COR-L47 (cell line): ENCODE measurements at regions not wholly inside any gene's neighbourhood (a gene's known extent, or its start where the extent isn't known, plus 50 kb on each side); places are given as distances from the start of the nearest gene placed in this dataset.
"Not testable (repeated sequence)": the region's sequence is repeated elsewhere in the genome, so short reads cannot be mapped to it uniquely, and the experiment has no call there.

Experiments
- DNase-seq: peaks from one replicate; lab custom pipeline; 2025; lab: John Stamatoyannopoulos, UW

DNA sequence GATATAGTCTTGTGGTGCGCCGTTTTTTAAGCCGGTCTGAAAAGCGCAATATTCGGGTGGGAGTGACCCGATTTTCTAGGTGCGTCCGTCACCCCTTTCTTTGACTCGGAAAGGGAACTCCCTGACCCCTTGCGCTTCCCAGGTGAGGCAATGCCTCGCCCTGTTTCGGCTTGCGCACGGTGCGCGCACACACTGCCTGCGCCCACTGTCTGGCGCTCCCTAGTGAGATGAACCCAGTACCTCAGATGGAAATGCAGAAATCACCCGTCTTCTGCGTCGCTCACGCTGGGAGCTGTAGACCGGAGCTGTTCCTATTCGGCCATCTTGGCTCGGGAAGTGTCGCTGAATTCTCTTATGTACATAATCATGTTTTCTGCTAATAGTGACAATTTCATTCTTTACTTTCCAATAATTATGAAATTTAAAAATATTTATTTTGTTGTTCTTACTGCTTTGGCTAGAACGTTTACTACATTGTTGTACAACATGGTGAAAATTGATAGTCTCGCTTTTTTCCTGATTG lies 61.2 kb upstream of the MINDY3 start:
- not testable (repeated sequence) for DNase-seq

DNA sequence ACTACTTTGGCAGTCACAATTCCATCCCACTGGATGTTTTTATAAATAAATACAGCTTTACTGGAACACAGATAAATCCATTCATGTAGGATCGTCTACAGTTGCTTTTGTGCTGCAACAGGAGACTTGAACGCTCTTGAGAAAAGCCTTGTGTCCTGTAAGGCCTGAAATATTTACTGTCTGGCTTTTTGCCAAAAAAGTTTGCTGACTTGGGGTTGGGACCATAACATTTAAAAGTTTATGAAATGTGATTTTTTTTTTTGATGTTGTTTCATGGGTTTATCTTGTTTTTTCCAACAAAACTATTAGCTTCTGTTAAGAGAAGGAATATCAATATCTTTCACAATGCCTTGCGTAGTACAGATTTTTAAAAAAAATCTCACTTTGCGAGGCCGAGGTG lies 71.1 kb upstream of the MINDY3 start:
- DNase-seq = no peak

DNA sequence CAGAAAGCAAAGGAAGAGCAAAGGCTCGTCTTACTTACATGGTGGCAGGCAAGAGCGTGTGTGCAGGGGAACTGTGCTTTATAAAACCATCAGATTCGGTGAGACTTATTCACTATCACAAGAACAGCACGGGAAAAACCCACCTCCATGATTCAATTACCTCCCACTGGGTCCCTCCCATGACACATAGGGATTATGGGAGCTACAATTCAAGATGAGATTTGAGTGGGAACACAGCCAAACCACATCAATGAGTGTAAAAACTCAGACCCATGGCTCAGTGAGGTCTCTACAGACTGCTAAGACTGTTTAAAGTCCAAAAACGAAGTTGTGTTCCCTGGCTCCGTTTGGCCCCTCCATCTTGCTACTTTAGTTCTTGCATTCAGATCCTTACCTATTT lies 79.2 kb upstream of the MINDY3 start:
- not testable (repeated sequence) for DNase-seq

DNA sequence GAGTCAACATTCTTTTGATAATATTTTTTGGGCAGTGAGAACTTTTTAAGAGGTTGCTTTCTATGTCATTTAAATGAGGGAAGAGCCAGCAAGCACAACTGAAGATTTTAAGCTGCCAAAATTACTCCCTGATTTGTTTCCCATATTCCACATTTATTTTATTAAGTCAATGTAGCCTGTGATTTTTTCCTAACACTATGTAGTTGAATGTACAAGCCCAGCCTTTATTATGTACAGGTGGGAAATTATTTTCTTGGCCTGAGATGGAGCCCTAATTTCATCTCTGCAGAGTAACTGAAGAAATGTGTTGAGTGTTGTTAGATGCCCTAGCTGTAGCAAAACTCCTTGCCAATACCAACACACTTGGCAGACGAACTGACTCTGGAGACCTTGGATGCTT lies 83.1 kb upstream of the MINDY3 start:
- DNase-seq = no peak

DNA sequence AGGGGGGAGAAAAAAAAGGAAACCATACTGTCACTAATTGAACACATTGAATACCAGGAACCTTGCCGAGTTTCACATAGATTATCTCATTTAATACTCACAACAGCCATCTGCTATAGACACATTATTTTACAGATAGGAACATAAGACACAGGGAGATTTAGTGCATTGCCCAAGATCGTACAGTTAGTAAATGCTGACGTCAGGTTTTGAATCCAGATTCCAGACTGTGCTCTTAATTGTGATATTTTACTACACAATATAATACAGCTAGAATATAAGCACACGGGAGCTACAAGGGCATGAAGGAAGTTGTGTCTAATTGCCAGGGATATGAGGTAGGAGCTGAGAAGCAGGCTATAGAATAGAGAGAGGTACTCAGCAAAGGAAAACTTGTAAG lies 93.9 kb upstream of the MINDY3 start:
- DNase-seq = no peak

DNA sequence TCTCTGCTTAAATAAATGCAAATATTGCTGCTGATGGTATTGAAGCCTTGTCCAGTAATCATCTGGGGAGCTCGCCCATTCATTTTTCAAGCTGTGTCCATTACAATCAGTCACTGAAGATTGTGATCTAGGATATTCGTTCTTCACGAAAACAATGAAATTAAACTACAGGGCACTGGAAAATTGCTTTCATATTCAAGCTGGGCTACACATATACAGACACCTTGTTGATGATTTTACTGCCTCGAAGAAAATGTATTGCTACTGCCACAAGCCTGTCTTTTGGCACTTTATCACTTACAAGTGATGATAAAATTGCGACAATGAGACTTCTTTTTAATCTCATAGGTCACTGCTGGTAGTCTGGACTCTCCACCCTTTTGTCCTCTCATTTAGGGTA lies 100.0 kb upstream of the MINDY3 start:
- DNase-seq = no peak

DNA sequence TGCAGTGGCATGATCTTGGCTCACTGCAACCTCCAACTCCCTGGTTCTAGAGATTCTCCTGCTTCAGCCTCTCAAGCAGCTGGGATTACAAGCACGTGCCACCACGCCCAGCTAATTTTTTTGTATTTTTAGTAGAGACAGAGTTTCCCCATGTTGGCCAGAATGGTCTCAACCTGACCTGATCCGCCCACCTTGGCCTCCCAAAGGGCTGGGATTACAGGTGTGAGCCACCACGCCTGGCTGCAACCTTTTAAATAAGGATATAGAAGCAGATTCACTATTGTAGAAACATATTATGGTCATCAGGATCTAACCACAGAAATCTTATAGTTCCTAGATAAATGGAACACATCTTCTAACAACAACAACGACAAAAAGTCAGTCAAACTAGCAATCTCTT lies 112.4 kb upstream of the MINDY3 start:
- not testable (repeated sequence) for DNase-seq

DNA sequence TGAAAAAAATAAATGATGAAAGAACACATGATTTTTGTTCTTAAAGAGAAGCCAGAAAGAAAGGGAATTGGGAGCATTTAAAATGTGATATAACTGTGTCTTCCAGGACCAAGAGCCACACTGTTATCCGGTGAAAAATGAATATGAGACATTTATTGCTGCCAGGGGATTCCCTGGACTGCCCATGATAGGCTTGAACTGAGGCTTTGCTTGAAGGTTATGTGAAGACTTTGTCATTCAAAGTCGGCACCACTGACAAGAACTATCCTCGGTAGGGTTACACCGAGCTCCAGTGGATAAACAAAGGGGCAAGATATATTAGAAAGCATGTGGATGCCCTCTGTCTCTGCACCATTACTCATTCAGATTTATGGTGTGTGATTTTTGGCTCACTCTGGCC lies 125.4 kb upstream of the MINDY3 start:
- DNase-seq = no peak

DNA sequence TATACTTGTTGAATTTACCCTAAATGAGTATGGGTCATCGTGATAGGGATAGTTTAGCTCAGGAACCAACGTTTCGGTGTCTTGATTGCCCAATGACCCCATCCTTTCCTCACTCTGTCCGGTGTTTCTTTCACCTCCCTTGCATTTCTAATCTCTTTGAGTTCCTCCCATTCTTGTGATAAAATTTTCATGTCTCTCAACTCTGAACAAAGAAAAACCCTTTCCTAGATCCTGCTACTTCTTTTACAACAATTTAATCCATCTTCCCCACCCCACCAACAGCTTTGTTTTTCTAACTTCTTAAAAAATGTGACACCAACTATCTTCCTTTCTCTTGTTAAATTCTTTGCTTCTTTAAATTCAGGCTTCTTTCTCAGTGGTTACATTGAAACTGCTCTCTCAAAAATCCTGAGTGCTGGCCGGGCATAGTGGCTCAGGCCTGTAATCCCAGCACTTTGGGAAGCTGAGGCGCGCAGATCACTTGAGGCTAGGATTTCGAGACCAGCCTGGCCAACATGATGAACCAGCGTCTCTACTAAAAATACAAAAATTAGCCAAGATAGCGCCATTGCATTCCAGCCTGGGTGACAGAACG lies 130.3 kb upstream of the MINDY3 start:
- DNase-seq = no peak

DNA sequence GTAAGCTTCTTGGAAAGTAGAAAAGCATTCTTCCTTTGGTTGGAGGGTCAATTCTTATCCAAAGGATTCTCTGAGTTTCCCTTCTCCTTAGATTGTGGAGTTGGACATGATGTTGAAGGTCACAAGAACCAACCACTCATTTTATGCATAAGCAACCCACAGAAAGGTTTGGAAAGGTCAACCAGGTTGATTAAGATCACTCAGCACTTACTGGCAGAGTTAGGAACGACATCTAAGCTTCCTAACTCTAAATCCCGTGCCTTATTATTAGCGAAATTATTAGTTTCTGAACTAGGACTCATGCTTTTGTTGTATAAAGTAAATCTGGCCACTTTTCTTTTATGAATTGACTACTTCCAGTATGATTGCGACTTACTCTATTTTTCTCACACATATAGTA lies 137.0 kb upstream of the MINDY3 start:
- no peak for DNase-seq

DNA sequence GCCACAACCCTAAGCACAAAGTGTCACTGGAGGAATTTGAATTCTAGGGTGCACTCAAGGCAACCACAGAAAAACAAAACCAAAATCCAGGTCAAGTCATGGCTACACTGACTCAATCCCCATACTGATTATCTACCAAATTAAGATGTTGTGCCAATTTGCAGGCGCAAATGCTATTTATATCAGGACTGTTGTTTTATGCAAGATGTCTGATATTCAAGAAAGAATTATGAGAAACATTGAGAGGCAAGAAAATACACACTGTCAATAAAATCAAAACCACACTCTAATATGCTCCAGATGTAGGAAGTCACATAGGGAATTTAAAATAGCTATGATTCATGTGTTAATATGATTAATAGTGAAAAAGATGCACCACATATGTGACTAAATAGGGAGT lies 141.3 kb upstream of the MINDY3 start:
- no peak for DNase-seq

DNA sequence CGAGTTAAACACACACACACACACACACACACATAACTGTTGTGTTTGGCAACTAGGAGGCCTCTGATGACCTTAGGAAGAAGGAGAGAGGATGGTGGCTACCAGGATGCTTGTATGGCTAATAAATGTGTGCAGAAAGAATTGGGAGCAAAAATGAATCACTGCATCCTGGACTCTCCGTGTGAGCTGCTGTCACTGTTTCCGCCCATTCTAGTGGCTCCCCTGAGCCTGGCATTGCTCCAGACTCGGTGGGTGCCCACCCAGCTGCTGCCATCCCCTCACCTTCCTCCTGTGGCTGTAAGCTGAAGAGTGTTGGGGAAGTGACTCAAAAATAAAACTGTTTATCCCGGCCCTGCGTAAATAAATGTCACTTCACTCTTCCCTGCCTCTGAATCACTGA lies 149.5 kb upstream of the MINDY3 start:
- DNase-seq = no peak

DNA sequence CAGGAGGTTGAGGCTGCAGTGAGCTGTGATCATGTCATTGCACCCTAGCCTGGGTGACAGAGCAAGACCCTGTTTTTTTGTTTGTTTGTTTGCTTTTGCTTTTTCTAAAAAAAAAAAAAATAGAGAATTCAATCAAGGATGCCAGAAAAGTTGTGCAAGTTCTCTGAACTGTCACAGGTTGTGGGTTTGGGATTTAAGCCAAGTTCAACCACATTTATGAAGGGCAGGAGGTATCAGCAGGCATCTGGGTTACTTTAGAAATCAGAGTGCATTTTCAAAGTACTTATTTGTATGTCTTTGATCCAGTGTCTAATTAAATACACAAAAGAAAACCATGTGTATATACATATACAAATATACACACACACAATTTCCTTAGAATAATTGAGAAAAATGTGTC lies 151.2 kb upstream of the MINDY3 start:
- no peak for DNase-seq

DNA sequence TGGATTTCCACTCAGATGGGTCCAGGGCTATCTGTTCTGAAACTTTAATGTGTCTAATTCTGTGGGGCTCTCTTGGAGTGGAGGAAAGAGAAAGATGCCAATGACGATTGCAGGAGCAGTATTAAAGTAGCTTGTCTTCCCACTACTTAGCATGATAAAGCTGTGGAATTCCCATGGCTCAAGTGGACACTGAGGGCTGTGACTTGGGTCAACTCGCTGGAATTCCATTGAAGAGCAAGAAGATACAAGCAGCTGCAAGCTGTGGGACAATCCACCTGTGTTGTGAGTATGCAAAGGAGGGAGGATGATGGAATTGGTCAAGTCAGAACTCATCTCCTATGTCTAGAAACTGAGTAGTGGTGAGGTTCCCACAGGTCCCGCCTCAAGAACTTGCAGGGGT lies 154.2 kb upstream of the MINDY3 start:
- no peak for DNase-seq

DNA sequence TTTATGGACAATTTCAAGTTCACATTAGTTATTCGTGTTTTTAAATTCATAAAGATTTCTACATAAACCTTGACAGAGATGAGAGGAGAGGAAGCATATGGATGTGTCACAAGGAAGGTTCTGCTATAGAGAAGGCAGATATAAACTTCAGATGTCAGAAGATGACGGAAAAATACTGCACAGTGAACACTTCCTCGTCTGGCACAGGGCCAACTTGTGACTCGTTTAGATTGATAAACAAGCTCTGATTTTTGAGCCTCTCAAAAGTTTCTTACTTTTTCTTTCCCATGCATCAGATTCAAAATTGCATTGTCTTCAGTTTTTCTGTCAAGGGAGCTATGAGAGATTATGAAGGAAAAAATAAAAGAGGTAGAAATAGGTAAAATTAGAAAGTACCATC lies 156.4 kb upstream of the MINDY3 start:
- no peak for DNase-seq

DNA sequence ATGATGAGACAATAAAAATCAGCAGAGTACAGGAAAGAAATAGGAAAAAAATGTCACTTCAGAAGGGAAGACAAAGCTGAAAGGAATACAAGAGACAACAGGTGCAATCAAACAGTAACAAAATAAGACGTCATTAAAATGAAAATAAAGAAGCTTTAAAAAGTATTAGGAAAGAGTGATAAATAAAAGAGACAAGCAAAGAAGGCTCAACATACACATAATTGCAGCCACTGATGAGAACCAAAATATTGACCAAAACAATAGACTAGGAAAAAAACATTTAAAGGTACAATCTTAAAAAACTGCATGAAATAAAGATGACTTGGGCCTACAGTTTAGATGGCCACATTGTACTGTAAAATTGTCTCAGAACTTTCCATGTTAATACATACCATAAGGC lies 160.5 kb upstream of the MINDY3 start:
- no peak for DNase-seq

DNA sequence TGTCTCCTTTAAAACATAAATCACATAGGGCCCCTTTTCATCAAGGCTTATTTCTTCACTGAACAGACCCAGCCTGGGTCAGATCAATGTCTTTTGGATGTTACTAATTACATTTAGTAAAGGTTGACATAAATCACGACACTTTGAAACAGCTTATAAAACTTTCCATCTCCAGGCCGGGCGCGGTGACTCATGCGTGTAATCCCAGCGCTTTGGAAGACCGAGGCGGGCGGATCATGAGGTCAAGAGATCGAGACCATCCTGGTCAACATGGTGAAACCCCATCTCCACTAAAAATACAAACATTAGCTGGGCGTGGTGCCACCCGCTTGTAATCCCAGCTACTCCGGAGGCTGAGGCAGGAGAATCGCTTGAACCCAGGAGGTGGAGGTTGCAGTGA lies 166.5 kb upstream of the MINDY3 start:
- not testable (repeated sequence) for DNase-seq

DNA sequence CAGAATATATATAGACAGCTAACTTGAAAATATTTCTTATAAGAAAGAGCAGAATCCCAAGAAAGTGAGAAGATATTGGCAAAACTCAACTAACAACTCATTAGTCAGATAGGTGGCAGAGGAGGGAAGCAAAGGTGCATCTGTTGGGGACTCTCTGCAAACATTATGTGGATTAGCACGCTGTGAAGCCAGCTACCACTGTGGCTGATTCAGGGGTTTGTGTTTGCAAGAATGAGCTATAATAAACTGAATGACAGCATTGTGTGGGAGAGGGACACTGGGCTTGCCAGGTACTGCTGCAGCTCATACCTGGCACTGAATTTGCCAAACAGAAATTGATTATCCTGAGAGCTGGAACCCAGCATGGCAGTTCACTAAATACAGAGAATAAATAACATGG lies 170.3 kb upstream of the MINDY3 start:
- DNase-seq = no peak

DNA sequence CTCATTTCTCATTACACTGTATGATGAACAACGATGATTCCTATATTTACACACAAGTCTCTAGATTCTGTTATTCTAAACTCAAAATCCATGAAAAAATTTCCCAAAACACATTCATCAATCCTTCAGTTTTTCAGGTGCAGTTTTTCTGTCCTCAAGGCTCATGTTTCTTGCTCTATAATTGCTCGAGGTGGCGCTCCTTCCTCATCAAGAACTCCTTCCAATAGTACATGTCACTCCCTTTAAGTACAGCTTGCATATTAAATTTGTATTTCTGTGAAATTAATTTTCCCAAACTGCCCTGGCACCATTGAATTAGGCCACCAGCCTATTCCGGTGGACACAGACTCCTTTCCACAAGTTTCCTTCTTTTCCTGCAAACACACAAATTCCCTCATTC lies 188.7 kb upstream of the MINDY3 start:
- DNase-seq = no peak

DNA sequence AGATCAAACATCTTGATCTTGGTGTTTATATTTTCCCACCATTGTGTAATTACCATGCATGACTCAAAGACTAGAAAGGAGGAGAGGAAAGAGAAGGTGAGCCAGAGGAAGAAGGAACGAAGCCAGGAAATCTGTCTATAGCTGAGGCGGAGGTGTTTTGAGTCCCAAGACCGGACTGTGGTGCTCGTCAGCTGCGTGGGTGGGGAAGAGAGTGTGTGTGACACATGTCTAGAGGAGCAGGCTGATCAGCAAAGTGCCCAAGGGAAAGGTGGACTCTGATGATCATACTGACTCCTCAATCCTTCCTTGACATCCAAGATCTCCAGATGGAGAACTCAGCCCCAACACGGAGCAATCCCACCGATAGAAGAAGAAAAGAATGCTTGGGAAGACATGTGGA lies 189.5 kb upstream of the MINDY3 start:
- no peak for DNase-seq

DNA sequence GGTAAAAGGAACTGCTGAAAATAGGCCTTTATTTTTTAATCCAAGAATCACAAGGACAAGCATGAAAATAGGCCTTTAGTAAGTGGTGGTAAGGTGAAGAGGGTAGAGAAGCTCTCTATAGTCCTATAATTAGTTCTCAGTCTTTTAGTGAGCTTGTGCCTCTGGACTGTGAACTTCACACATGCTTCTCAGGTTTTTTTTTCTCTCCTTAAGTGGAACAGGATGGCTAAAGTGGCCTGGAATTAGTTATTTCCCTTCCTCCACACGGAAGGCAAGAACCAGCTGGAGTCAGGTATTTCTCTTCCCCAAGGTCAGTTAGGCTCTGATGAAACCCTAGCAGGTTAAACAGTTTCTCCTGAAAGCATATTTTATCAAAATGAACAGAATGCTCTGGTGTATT lies 203.0 kb upstream of the MINDY3 start:
- no peak for DNase-seq

DNA sequence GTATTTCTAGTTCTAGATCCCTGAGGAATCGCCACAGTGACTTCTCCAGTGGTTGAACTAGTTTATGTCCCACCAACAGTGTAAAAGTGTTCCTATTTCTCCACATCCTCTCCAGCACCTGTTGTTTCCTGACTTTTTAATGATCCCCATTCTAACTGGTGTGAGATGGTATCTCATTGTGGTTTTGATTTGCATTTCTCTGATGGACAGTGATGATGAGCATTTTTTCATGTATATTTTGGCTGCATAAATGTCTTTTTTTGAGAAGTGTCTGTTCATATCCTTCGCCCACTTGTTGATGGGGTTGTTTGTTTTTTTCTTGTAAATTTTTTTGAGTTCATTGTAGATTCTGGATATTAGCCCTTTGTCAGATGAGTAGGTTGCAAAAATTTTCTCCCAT lies 223.2 kb upstream of the MINDY3 start:
- not testable (repeated sequence) for DNase-seq

DNA sequence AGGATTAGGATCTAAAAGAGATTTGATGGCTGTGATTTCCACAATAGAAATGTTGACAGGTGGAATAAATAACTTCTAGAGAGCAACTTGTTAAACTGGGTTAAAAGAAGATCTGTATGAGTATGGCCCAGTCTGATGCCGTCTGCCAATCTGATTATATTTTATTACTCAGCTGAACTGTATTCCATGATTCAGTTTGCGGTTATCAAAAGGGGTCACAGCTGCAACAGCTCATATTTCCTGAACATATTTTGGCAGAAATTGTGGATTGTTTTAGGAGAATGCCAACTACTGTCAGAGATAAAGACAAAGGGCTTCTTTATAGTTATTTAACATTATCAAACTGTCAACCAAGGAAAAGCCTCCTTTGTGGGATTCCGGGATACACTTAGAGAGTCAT lies 244.8 kb upstream of the MINDY3 start:
- no peak for DNase-seq

DNA sequence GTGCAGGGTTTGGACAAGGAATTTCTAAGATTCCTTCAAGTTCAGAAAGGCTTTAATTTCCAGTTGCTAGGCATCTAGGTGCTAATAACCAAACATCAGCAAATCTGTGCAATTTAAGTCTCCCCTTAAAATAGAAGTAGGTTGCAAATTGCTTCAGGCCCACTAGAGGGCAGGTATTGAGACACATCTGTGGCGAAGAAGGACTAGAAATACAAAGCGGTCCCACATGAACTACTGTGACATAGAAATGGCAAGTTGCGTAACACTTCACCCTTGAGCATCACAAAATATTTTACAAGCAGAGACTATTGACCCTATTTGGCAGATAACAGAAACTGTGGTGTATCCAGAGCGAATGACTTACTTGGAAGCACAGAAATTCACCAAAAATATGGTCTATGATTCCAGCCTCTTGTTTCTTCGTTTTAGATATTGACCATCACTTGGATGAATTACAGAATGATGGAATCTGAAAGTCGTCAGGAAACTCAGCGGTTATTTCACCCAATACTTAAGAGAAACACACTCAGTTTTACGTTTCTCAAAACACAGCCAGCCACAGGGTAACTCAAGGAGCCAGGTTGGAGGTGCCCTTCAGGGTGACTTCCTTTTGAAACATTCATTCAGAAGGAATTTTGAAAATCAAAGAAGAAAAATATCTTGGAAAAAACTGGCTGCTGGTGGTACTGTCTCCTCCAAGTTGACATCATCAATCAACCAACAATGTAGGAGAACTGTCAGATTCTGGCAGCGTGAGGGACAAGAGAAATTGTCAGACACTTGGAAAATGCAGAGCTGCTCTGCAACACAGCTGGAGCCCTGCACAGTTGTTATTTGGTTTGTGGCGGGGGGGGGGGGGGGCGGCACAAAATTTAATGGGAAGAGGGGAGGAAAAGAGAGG lies 256.3 kb upstream of the MINDY3 start:
- DNase-seq = peak; percentile 21
